T47D (cell line): ENCODE measurements at regions not wholly inside any gene's neighbourhood (a gene's known extent, or its start where the extent isn't known, plus 50 kb on each side); places are given as distances from the start of the nearest gene placed in this dataset.

Experiments
- DNase-seq, 2 experiments: peaks; one replicate each; pipeline versions ENCODE4 v3.0.0 to v3.0.0-alpha.2; 2011 to 2012; ENCODE audit warnings: low read depth in 1 of 2, low spot score in 1 of 2
- JUND ChIP-seq: IDR thresholded peaks from 2 replicates; pipeline ENCODE4 v1.6.1; 2012; ENCODE audit warnings: low read depth
- in situ Hi-C: cut with HindIII; loops from 2 replicates; pipeline ENCODE4 v1.10.0; 2016; ENCODE audit warnings: low sequenced_read_pairs, low pct_unique_long_range_greater_than_20kb

GRCh38 chr15:61729646-61730045 lies 330.6 kb downstream of the VPS13C start:
- no peak for TF ChIP-seq JUND
- in situ Hi-C loops = no loop called here
- no peak for DNase-seq

- no peak for DNase-seq
- no peak for TF ChIP-seq JUND
- in situ Hi-C loops = no loop called here
These were observed 334.1 kb downstream of the VPS13C start for GRCh38 chr15:61726166-61726565.

- no peak for TF ChIP-seq JUND
- in situ Hi-C loops = no loop called here
- DNase-seq = no peak
These were observed 335.0 kb downstream of the VPS13C start for GRCh38 chr15:61725251-61725650.

- no peak for DNase-seq
- in situ Hi-C loops = no loop called here
- TF ChIP-seq JUND = no peak
These were observed 335.9 kb downstream of the VPS13C start for GRCh38 chr15:61724251-61724939.

GRCh38 chr15:61721418-61721817 lies 338.8 kb downstream of the VPS13C start:
- in situ Hi-C loops = no loop called here
- TF ChIP-seq JUND = no peak
- no peak for DNase-seq

GRCh38 chr15:61720197-61720704 lies 340.0 kb downstream of the VPS13C start:
- no peak for DNase-seq
- in situ Hi-C loops = no loop called here
- TF ChIP-seq JUND = no peak

GRCh38 chr15:61715082-61715481 lies 345.2 kb downstream of the VPS13C start:
- DNase-seq = peak in 1 of 2 experiments; percentile 61
- in situ Hi-C loops = no loop called here
- TF ChIP-seq JUND = no peak

- in situ Hi-C loops = no loop called here
- no peak for TF ChIP-seq JUND
- DNase-seq = no peak
These were observed 348.0 kb downstream of the VPS13C start for GRCh38 chr15:61712129-61712759.

GRCh38 chr15:61702224-61703020 lies 357.8 kb downstream of the VPS13C start:
- no peak for TF ChIP-seq JUND
- DNase-seq = peak in 1 of 2 experiments; percentile 62
- in situ Hi-C loops = no loop called here

- no peak for TF ChIP-seq JUND
- DNase-seq = no peak
- in situ Hi-C loops = no loop called here
These were observed 358.8 kb downstream of the VPS13C start for GRCh38 chr15:61701455-61701854.

- DNase-seq = no peak
- TF ChIP-seq JUND = no peak
- in situ Hi-C loops = no loop called here
These were observed 359.4 kb downstream of the VPS13C start for GRCh38 chr15:61700803-61701202.

GRCh38 chr15:61697796-61698195 lies 362.5 kb downstream of the VPS13C start:
- DNase-seq = no peak
- no peak for TF ChIP-seq JUND
- in situ Hi-C loops = no loop called here

- no peak for DNase-seq
- in situ Hi-C loops = no loop called here
- no peak for TF ChIP-seq JUND
These were observed 371.2 kb downstream of the VPS13C start for GRCh38 chr15:61689067-61689466.
